IMR-90 (cell line): ENCODE measurements at regions not wholly inside any gene's neighbourhood (a gene's known extent, or its start where the extent isn't known, plus 50 kb on each side); places are given as distances from the start of the nearest gene placed in this dataset.

Source experiments
- ATAC-seq: fragments of 200-7000 bp; cut with Tn5 transposase; 2 replicates; pipeline ENCODE4 v1.9.1; 2020; ENCODE audit warnings: low read depth, mild to moderate bottlenecking, moderate library complexity
- BruUV-seq: library from RNA; stranded (reverse); fragments of 400-500 nt; replicated peaks from 2 replicates; lab custom pipeline; 2021; lab: Mats Ljungman, UMichigan
- CTCF ChIA-PET: fragments of 300-600 bp; formaldehyde crosslinking; extraction: SDS; loops from one replicate; lab custom pipeline; 2021; ENCODE audit warnings: antibody characterized with exemption; lab: Yijun Ruan, JAX
- POLR2A ChIA-PET: fragments of 300-600 bp; sonication (Branson Sonifier 250); formaldehyde crosslinking; loops from one replicate; lab custom pipeline; 2022; ENCODE audit warnings: antibody characterized with exemption; ENCODE audit not compliant: unreplicated experiment; lab: Charles Lee
- DNase-seq: peaks from one replicate; pipeline ENCODE4 v3.0.0; 2013
- H2AFZ ChIP-seq: replicated peaks from 2 replicates; pipeline ENCODE3; 2013; ENCODE audit warnings: low read length, mild to moderate bottlenecking; ENCODE audit not compliant: poor library complexity
- H2AK5ac ChIP-seq: 2 replicates; pipeline ENCODE4 v1.6.1; 2013; ENCODE audit warnings: low read depth, low read length, inconsistent platforms
- H2AK9ac ChIP-seq: replicated peaks from 2 replicates; pipeline ENCODE3; 2013; ENCODE audit warnings: mild to moderate bottlenecking, low read depth, low read length, moderate library complexity; ENCODE audit not compliant: poor library complexity
- H2BK120ac ChIP-seq: 2 replicates; pipeline ENCODE4 v1.6.1; 2013; ENCODE audit warnings: low read depth, low read length, inconsistent platforms
- H2BK15ac ChIP-seq: 3 replicates; pipeline ENCODE4 v1.6.1; 2013; ENCODE audit warnings: low read depth, low read length, inconsistent platforms
- H2BK20ac ChIP-seq: 2 replicates; pipeline ENCODE4 v1.6.1; 2013; ENCODE audit warnings: low read depth, mild to moderate bottlenecking, inconsistent platforms, low read length, moderate library complexity
- H2BK5ac ChIP-seq: 2 replicates; pipeline ENCODE4 v1.6.1; 2013; ENCODE audit warnings: mild to moderate bottlenecking, low read depth, low read length, inconsistent platforms; ENCODE audit not compliant: poor library complexity, severe bottlenecking
- H3K14ac ChIP-seq: replicated peaks from 2 replicates; pipeline ENCODE4 v1.6.1; 2013; ENCODE audit warnings: low read depth, low read length, inconsistent platforms
- H3K18ac ChIP-seq: 2 replicates; pipeline ENCODE4 v1.6.1; 2013; ENCODE audit warnings: low read depth, low read length, control low read depth
- H3K23ac ChIP-seq: 2 replicates; pipeline ENCODE4 v1.6.1; 2013; ENCODE audit warnings: low read depth, low read length, inconsistent platforms
- H3K27ac ChIP-seq: 2 replicates; pipeline ENCODE4 v1.5.1; 2013; ENCODE audit warnings: mild to moderate bottlenecking, control low read depth, low read length; ENCODE audit not compliant: insufficient read depth
- H3K27me3 ChIP-seq: 2 replicates; pipeline ENCODE4 v1.6.1; 2013; ENCODE audit warnings: low read length; ENCODE audit not compliant: control insufficient read depth, insufficient read depth
- H3K36me3 ChIP-seq: 2 replicates; pipeline ENCODE4 v1.6.1; 2013; ENCODE audit warnings: low read length, mixed read lengths; ENCODE audit not compliant: control insufficient read depth, insufficient read depth
- H3K4ac ChIP-seq: 2 replicates; pipeline ENCODE4 v1.6.1; 2013; ENCODE audit warnings: low read depth, low read length, inconsistent platforms
- H3K4me1 ChIP-seq: 2 replicates; pipeline ENCODE4 v1.6.1; 2013; ENCODE audit warnings: low read length, mixed read lengths; ENCODE audit not compliant: control insufficient read depth, insufficient read depth
- H3K4me2 ChIP-seq: 2 replicates; pipeline ENCODE4 v1.6.1; 2013; ENCODE audit warnings: low read depth, mild to moderate bottlenecking, control low read depth, low read length, moderate library complexity
- H3K4me3 ChIP-seq: 2 replicates; pipeline ENCODE4 v1.5.1; 2013; ENCODE audit warnings: low read depth, mild to moderate bottlenecking, control low read depth, low read length, moderate library complexity; ENCODE audit not compliant: insufficient read depth
- H3K56ac ChIP-seq: 2 replicates; pipeline ENCODE4 v1.6.1; 2013; ENCODE audit warnings: low read length, inconsistent platforms; ENCODE audit not compliant: insufficient read depth; ENCODE audit errors: extremely low read depth
- H3K79me1 ChIP-seq, 2 experiments: 2 replicates each; pipeline ENCODE4 v1.6.1; 2013; ENCODE audit warnings: low read length in 2 of 2, inconsistent platforms in 1 of 2, low read depth in 1 of 2
- H3K9ac ChIP-seq: 2 replicates; pipeline ENCODE4 v1.6.1; 2013; ENCODE audit warnings: low read depth, low read length, control low read depth
- H3K9me1 ChIP-seq: 2 replicates; pipeline ENCODE4 v1.6.1; 2013; ENCODE audit warnings: low read length, inconsistent platforms; ENCODE audit not compliant: insufficient read depth
- H3K9me3 ChIP-seq: 2 replicates; pipeline ENCODE4 v1.6.1; 2013; ENCODE audit warnings: low read length; ENCODE audit not compliant: control insufficient read depth, insufficient read depth
- H4K20me1 ChIP-seq: 2 replicates; pipeline ENCODE4 v1.6.1; 2013; ENCODE audit warnings: low read length, inconsistent platforms; ENCODE audit not compliant: insufficient read depth
- H4K5ac ChIP-seq: 2 replicates; pipeline ENCODE4 v1.6.1; 2013; ENCODE audit warnings: mild to moderate bottlenecking, low read depth, low read length, control low read depth
- H4K8ac ChIP-seq, 2 experiments: 2 replicates each; pipeline ENCODE4 v1.6.1; 2013; ENCODE audit warnings: low read depth in 2 of 2, low read length in 2 of 2, control low read depth in 1 of 2, inconsistent platforms in 1 of 2
- H4K91ac ChIP-seq: 2 replicates; pipeline ENCODE4 v1.6.1; 2013; ENCODE audit warnings: low read depth, low read length, inconsistent platforms; ENCODE audit not compliant: insufficient read depth
- BHLHE40 ChIP-seq: fragments of 150-350 bp; IDR thresholded peaks from 2 replicates; pipeline ENCODE4 v1.6.1; 2016; ENCODE audit warnings: mild to moderate bottlenecking, low read depth, low read length
- CEBPB ChIP-seq: IDR thresholded peaks from 2 replicates; pipeline ENCODE4 v1.6.1; 2012; ENCODE audit warnings: low read depth, low read length, improper control_type of control experiment
- FOS ChIP-seq: fragments of 150-350 bp; IDR thresholded peaks from 2 replicates; pipeline ENCODE4 v1.6.1; 2016; ENCODE audit warnings: low read depth, low read length
- MAZ ChIP-seq: IDR thresholded peaks from 2 replicates; pipeline ENCODE4 v1.6.1; 2012; ENCODE audit warnings: low read depth, mild to moderate bottlenecking, low read length, improper control_type of control experiment, moderate library complexity, borderline replicate concordance
- NFE2L2 ChIP-seq: fragments of 150-350 bp; IDR thresholded peaks from 2 replicates; pipeline ENCODE4 v1.6.1; 2016; ENCODE audit warnings: low read depth, mild to moderate bottlenecking, low read length
- POLR2A ChIP-seq: IDR thresholded peaks from 2 replicates; pipeline ENCODE4 v1.6.1; 2012; ENCODE audit warnings: mild to moderate bottlenecking, low read depth, low read length
- RAD21 ChIP-seq: IDR thresholded peaks from 2 replicates; pipeline ENCODE4 v1.6.1; 2012; ENCODE audit warnings: low read length, improper control_type of control experiment
- RCOR1 ChIP-seq: IDR thresholded peaks from 2 replicates; pipeline ENCODE4 v1.6.1; 2012; ENCODE audit warnings: mild to moderate bottlenecking, low read length, improper control_type of control experiment; ENCODE audit not compliant: insufficient replicate concordance
- RFX5 ChIP-seq: IDR thresholded peaks from 2 replicates; pipeline ENCODE4 v1.8.0; 2012; ENCODE audit warnings: low read depth, mild to moderate bottlenecking, low read length, moderate library complexity
- WGBS, 2 experiments: methylation state at CpG; one replicate each; pipeline versions ENCODE4 v1.1.5 to v1.1.7; 2013; ENCODE audit warnings: missing lambda C conversion rate in 2 of 2; ENCODE audit not compliant: insufficient read length in 1 of 2; ENCODE audit errors: extremely low coverage in 2 of 2; 5-methylcytosine and 5-hydroxymethylcytosine counted together
- dilution Hi-C: fragments of 300-500 bp; cut with HindIII; formaldehyde crosslinking; loops from one replicate; pipeline ENCODE4 v1.14.3; 2018; ENCODE audit warnings: low sequenced_read_pairs; ENCODE audit not compliant: unreplicated experiment
- in situ Hi-C: fragments of 300-500 bp; cut with MboI; formaldehyde crosslinking; loops from 3 replicates; pipeline ENCODE4 v1.14.3; 2019; ENCODE audit warnings: low sequenced_read_pairs, inconsistent platforms, mixed read lengths
- intact Hi-C: fragments of 100-400 bp; cut with micrococcal nuclease; formaldehyde crosslinking; loops from 2 replicates; pipeline ENCODE4 v1.10.0; 2022
- TF ChIP-seq, protein P1 (sequence below): fragments of 150-350 bp; IDR thresholded peaks from 2 replicates; pipeline ENCODE4 v1.6.1; 2016; ENCODE audit warnings: low read depth, mild to moderate bottlenecking, low read length, moderate library complexity, borderline replicate concordance

DNA sequence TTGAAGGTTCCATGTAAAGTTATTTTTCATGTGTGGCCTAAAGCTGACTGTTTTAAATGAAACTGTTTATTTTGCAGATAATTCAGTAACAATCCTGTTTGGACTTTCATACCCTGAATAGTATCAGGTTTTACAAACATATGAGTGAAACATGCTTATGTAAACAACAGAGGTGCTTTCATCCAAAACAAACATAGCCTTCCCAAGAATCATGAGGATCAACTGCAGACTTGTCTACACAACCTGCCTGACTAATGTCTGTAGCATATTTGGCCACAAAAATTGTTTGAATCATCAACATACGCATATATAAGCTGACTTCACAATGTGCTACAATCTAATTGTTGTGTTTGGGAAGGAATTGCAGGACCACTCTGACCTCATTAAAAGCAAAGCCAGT lies 190.4 kb downstream of the DIPK2A start:
- H2AK9ac ChIP-seq: no peak overlapping the region
- DNase-seq (peak; percentile 89), ATAC-seq (peak; percentile 69)
- H3K27me3 ChIP-seq: no peaks in the 10 kb centered on the region
- intact Hi-C loops (loop anchor here (10.0 kb wide), 1 partner anchor 613 kb away; no protein-coding TSS in a partner anchor), in situ Hi-C loops (no loop called here), dilution Hi-C loops (no loop called here)
- POLR2A ChIA-PET: no interaction called here
- no peak overlapping the region for H4K91ac ChIP-seq
- no TSS peak for BruUV-seq
- H2AFZ ChIP-seq: no peak overlapping the region
- H2BK120ac ChIP-seq: no peak overlapping the region
- no peak overlapping the region for H3K4me2 ChIP-seq
- H3K4me1 ChIP-seq: no peaks in the 10 kb centered on the region
- H2BK20ac ChIP-seq: no peak overlapping the region
- no peaks in the 10 kb centered on the region for H3K79me1 ChIP-seq
- no peaks in the 10 kb centered on the region for H4K20me1 ChIP-seq
- no peak overlapping the region for H3K4ac ChIP-seq
- no peak overlapping the region for H2BK5ac ChIP-seq
- H4K5ac ChIP-seq: no peak overlapping the region
- WGBS, 2 experiments: no CpG with 5 or more reads among the region's 1 CpG
- no peak overlapping the region for H3K18ac ChIP-seq
- no peak overlapping the region for H3K4me3 ChIP-seq
- CTCF ChIA-PET: interaction anchor here (0.5 kb wide), 1 partner anchor 65 kb away, joined by 9 read pairs; no protein-coding TSS in a partner anchor
- no peak overlapping the region for H2AK5ac ChIP-seq
- no peak overlapping the region for H4K8ac ChIP-seq
- no peaks in the 10 kb centered on the region for H3K9me3 ChIP-seq
- H3K27ac ChIP-seq: no peak overlapping the region
- no peaks in the 10 kb centered on the region for H3K36me3 ChIP-seq
- no peak overlapping the region for H3K9ac ChIP-seq
- no peak overlapping the region for H2BK15ac ChIP-seq
- no peak overlapping the region for H3K23ac ChIP-seq
- TF ChIP-seq MAZ: no peak
- TF ChIP-seq RFX5: no peak
- TF ChIP-seq, protein P1, sequence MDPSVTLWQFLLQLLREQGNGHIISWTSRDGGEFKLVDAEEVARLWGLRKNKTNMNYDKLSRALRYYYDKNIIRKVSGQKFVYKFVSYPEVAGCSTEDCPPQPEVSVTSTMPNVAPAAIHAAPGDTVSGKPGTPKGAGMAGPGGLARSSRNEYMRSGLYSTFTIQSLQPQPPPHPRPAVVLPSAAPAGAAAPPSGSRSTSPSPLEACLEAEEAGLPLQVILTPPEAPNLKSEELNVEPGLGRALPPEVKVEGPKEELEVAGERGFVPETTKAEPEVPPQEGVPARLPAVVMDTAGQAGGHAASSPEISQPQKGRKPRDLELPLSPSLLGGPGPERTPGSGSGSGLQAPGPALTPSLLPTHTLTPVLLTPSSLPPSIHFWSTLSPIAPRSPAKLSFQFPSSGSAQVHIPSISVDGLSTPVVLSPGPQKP: no peak
- 0 out of 2 replicates have a peak, but pooled peaks have one; percentile 8 for TF ChIP-seq CEBPB
- TF ChIP-seq FOS: peak; percentile 37
- no peak for TF ChIP-seq NFE2L2
- TF ChIP-seq RAD21: no peak
- TF ChIP-seq RCOR1: peak; percentile 25
- no peak for TF ChIP-seq POLR2A
- no peak for TF ChIP-seq BHLHE40
- H3K56ac ChIP-seq: no peak overlapping the region
- no peak overlapping the region for H3K14ac ChIP-seq
- no peaks in the 10 kb centered on the region for H3K9me1 ChIP-seq
